Ovary (tissue), 7 donors: ENCODE measurements at regions not wholly inside any gene's neighbourhood (a gene's known extent, or its start where the extent isn't known, plus 50 kb on each side); places are given as distances from the start of the nearest gene placed in this dataset.
A peak's percentile ranks its signal among the peaks of the same experiment; 100 is the strongest.
"Not testable (repeated sequence)": the region's sequence is repeated elsewhere in the genome, so short reads cannot be mapped to it uniquely, and the experiment has no call there.

Experiments used
- DNase-seq, 5 donors: peaks; one replicate each; pipeline ENCODE4 v3.0.0-alpha.2; 2019 to 2020
- H3K27ac ChIP-seq, 2 donors: fragments of 200-600 bp; one replicate each; pipeline versions ENCODE4 v1.5.1 to v1.8.0; 2019 to 2022
- H3K27me3 ChIP-seq: fragments of 200-600 bp; one replicate; pipeline ENCODE4 v1.8.0; 2022
- H3K36me3 ChIP-seq: fragments of 200-600 bp; sonication (generic); one replicate; pipeline ENCODE4 v1.5.1; 2019
- H3K4me1 ChIP-seq: one replicate; pipeline ENCODE4 v1.8.1; 2013; ENCODE audit warnings: mild to moderate bottlenecking, moderate library complexity; ENCODE audit not compliant: insufficient read depth
- H3K4me3 ChIP-seq: fragments of 200-600 bp; sonication (generic); one replicate; pipeline ENCODE4 v1.5.1; 2017
- H3K9me3 ChIP-seq, 2 donors: fragments of 200-600 bp in 1 of 2; sonication (generic) in 1 of 2; one replicate each; pipeline versions ENCODE4 v1.5.1 to v1.8.1; 2013 to 2019; ENCODE audit warnings: mild to moderate bottlenecking in 1 of 2, moderate library complexity in 1 of 2
- EP300 ChIP-seq: sonication (generic); formaldehyde crosslinking; IDR thresholded peaks from one replicate; pipeline ENCODE4 v1.6.1; 2017; ENCODE audit warnings: antibody characterized with exemption
- POLR2A ChIP-seq: fragments of 450-650 bp; IDR thresholded peaks from one replicate; pipeline ENCODE4 v1.6.1; 2017; ENCODE audit warnings: antibody characterized with exemption, mild to moderate bottlenecking, moderate library complexity
- WGBS, 3 donors: extraction: QIAGEN DNeasy Blood & Tissue Kit in 1 of 3; methylation state at CpG; one replicate each; pipeline versions ENCODE4 v1.1.5 to v1.1.7; 2013 to 2017; 5-methylcytosine and 5-hydroxymethylcytosine counted together
- intact Hi-C, 4 donors: fragments of 100-400 bp; cut with DNase I; formaldehyde crosslinking; loops; one replicate each; pipeline versions ENCODE4 v1.11.0 to v1.15.1; 2022 to 2023
- TF ChIP-seq, protein P1 (sequence below), 3 donors: fragments of 450-650 bp in 2 of 3; fragments of 200-600 bp in 1 of 3; IDR thresholded peaks; one replicate each; pipeline versions ENCODE4 v1.5.1 to v1.8.0; 2016 to 2022; ENCODE audit warnings: antibody characterized with exemption in 3 of 3, mild to moderate bottlenecking in 1 of 3
- donor health status: DM: no; HTN: no; CAD: no; lungs with moderate emphysema.
- donor health status: DM: no; HTN: no; CAD: no.
- donor health status: Bipolar disorder and iron deficiency.
- donor health status: DM: no; HTN: no; CAD: no.
- donor health status: DM: yes; HTN: yes; CAD: no.

DNA sequence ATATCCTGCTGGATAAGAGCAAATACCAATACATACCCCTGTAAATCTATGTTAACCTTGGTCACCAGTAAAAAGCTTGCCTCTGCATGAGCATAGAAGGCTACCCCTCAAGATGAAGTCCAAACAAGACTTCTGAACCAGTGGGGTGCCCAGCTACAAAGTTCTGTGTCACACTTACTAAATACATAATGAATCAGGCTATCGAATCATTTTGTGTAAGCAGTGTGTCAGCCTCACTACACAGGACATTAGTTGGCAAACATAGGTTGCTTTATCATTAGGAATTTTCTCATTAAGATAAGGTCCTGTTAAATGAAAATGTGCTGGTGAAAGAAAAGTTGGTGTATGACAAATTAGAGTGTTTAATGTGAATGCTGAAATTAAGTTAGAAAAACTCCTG lies 452.0 kb downstream of the MFSD1 start:
- Histone ChIP-seq H3K36me3 (no peaks in the 10 kb centered on the region), H3K9me3 (no peaks in the 10 kb centered on the region), H3K27me3 (no peaks in the 10 kb centered on the region), H3K27ac (no peak overlapping the region), H3K4me1 (no peaks in the 10 kb centered on the region), H3K4me3 (no peak overlapping the region)
- intact Hi-C loops, result loop anchor here in 1 of 4 donors (10.0 kb wide), 1 partner anchor 409 kb away; no protein-coding TSS in a partner anchor
- no peak for TF ChIP-seq EP300
- TF ChIP-seq, protein P1, sequence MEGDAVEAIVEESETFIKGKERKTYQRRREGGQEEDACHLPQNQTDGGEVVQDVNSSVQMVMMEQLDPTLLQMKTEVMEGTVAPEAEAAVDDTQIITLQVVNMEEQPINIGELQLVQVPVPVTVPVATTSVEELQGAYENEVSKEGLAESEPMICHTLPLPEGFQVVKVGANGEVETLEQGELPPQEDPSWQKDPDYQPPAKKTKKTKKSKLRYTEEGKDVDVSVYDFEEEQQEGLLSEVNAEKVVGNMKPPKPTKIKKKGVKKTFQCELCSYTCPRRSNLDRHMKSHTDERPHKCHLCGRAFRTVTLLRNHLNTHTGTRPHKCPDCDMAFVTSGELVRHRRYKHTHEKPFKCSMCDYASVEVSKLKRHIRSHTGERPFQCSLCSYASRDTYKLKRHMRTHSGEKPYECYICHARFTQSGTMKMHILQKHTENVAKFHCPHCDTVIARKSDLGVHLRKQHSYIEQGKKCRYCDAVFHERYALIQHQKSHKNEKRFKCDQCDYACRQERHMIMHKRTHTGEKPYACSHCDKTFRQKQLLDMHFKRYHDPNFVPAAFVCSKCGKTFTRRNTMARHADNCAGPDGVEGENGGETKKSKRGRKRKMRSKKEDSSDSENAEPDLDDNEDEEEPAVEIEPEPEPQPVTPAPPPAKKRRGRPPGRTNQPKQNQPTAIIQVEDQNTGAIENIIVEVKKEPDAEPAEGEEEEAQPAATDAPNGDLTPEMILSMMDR (IDR thresholded peaks at IDR 0.05), result no peak
- no peak for TF ChIP-seq POLR2A
- no peak for DNase-seq
- 82 to 88% (median 83%) methylated on average over 1 of the region's 1 CpG for WGBS, 3 donors

DNA sequence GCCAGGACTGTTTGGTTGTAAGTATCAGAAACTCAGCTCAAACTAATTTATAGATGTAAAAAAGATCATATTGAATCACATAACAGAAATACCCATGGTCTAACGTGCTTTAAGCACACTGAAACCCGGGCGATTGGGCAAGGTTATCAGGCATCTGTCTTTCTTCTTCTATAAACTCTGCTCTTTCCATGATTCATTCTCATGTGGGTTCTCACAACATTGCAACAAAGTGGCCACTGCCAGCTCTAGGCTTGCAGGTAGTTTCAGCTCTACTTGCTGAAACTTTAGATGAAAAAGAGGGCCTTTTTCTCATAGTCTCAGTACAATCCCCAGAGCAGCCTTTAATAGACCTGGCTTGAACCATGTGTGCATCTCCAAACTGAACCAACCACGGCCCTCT lies 456.1 kb downstream of the MFSD1 start:
- no peak for DNase-seq
- H3K27me3 ChIP-seq, result no peaks in the 10 kb centered on the region
- H3K27ac ChIP-seq, result no peak overlapping the region
- no peaks in the 10 kb centered on the region for H3K36me3 ChIP-seq
- H3K4me1 ChIP-seq, result no peaks in the 10 kb centered on the region
- TF ChIP-seq, protein P1 (IDR thresholded peaks at IDR 0.05), result no peak
- TF ChIP-seq EP300, result no peak
- TF ChIP-seq POLR2A, result no peak
- H3K4me3 ChIP-seq, result no peak overlapping the region
- no peaks in the 10 kb centered on the region for H3K9me3 ChIP-seq
- intact Hi-C loops, result loop anchor here in 3 of 4 donors (2.0 to 10.0 kb wide), 3 partner anchors 23 to 416 kb away; no protein-coding TSS in a partner anchor
- 79 to 84% (median 84%) methylated on average over 4 of the region's 4 CpGs for WGBS, 3 donors

DNA sequence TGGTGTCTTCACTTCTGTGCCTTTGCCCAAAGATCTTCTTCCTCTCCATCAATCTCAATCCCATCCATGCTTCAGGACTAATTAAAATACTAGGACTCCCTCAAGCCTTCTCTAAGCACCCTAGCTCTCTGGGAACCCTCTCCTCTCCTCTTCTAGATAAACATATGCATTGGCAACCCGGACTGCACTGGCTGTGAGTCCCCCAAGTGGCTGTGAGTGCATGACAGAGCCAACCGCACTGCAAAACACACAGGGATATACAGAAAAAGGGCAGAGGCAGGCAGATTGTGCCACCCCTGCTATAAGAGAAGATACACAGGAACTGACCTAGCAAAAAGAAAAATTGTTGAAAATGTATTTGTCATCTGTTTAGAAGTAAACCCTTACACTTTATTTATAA lies 457.1 kb downstream of the MFSD1 start:
- no peak overlapping the region for H3K27ac ChIP-seq
- no peak for DNase-seq
- no peaks in the 10 kb centered on the region for H3K36me3 ChIP-seq
- no peak for TF ChIP-seq EP300
- TF ChIP-seq POLR2A, result no peak
- TF ChIP-seq, protein P1 (IDR thresholded peaks at IDR 0.05), result no peak
- H3K4me1 ChIP-seq, result no peaks in the 10 kb centered on the region
- H3K27me3 ChIP-seq, result no peaks in the 10 kb centered on the region
- H3K9me3 ChIP-seq, result no peaks in the 10 kb centered on the region
- WGBS, 3 donors, result 64 to 75% (median 68%) methylated on average over 2 of the region's 2 CpGs
- H3K4me3 ChIP-seq, result no peak overlapping the region
- intact Hi-C loops, result loop anchor here in 2 of 4 donors (5.0 to 10.0 kb wide), 2 partner anchors 414 to 417 kb away; no protein-coding TSS in a partner anchor

DNA sequence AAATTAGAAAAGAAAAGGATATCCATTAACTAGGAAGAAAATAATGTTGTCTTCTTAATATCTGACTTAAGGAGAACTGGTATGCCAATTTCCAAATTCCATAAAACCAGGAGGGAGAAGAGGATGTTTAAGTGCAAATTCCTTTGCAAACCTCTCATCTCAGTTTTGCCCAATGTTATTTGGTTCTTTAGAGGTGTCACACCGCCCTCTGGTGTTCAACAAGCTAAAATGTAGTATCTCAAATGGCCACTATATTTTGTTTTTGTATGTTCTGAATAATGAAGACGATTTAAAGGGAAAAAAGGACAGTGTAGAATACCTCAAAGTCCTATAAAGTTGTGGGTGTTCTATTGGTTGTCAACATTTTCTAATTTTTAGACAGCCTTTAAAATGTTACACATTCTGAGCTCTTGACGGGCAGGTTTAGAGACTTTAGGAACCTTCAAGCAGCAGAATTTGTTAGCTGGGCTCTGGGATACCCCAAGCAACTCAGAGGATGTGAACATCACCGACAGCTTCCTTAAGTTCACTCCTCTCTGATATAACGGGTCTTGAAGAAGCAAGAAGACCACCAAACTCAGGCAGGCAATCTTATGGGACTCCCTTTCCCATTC lies 458.3 kb downstream of the MFSD1 start:
- DNase-seq, result peak in 3 of 5 donors; percentile 15 to 50 (median 34)
- intact Hi-C loops, result loop anchor here in 3 of 4 donors (5.0 to 10.0 kb wide), 3 partner anchors 413 to 545 kb away; no protein-coding TSS in a partner anchor
- Histone ChIP-seq H3K4me1 (no peaks in the 10 kb centered on the region), H3K27ac (no peak overlapping the region), H3K36me3 (no peaks in the 10 kb centered on the region), H3K9me3 (no peaks in the 10 kb centered on the region), H3K4me3 (no peak overlapping the region), H3K27me3 (no peaks in the 10 kb centered on the region)
- WGBS, 3 donors, result 19 to 25% (median 24%) methylated on average over 5 of the region's 5 CpGs
- TF ChIP-seq, protein P1 (IDR thresholded peaks at IDR 0.05), result peak; percentile 31 to 78 (median 54)
- no peak for TF ChIP-seq POLR2A

DNA sequence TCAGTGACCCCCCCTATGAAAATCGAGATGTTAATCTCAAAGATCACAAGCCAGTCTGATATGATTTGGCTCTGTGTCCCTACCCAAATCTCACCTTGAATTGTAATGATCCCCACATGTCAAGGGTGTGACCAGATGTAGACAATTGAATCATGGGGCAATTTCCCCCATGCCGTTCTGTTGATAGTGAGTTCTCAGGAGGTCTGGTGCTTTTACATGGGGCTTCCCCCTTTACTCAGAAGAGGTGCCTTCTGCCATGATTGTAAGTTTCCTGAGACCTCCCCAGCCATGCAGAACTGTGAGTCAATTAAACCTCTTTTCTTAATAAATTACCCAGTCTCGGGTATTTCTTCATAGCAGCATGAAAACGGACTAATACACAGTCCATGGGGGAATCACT lies 459.5 kb downstream of the MFSD1 start:
- not testable (repeated sequence) for H3K4me3 ChIP-seq, H3K9me3 ChIP-seq, H3K27me3 ChIP-seq, H3K4me1 ChIP-seq, H3K27ac ChIP-seq, H3K36me3 ChIP-seq, DNase-seq
- 50 to 68% (median 59%) methylated on average over 4 of the region's 4 CpGs for WGBS, 3 donors
- intact Hi-C loops, result loop anchor here in 3 of 4 donors (5.0 to 10.0 kb wide), 3 partner anchors 414 to 543 kb away; no protein-coding TSS in a partner anchor
